ENCODE measurements at regions not wholly inside any gene's neighbourhood (a gene's known extent, or its start where the extent isn't known, plus 50 kb on each side); places are given as distances from the start of the nearest gene placed in this dataset.
"Not testable (repeated sequence)": the region's sequence is repeated elsewhere in the genome, so short reads cannot be mapped to it uniquely, and the experiment has no call there.

- DNase-seq (ENCODE audit: low spot score) = peak; percentile 47
Observed at GRCh38 chr1:100597061-100597741, 59.3 kb downstream of the GPR88 start.

- no peak for DNase-seq (ENCODE audit: low spot score)
Observed at GRCh38 chr1:100597784-100598183, 59.8 kb downstream of the GPR88 start.

GRCh38 chr1:100600377-100600776 is 62.4 kb downstream of the GPR88 start:
- not testable (repeated sequence) for DNase-seq (ENCODE audit: low spot score)

GRCh38 chr1:100602028-100602427 is 64.1 kb downstream of the GPR88 start:
- not testable (repeated sequence) for DNase-seq (ENCODE audit: low spot score)

GRCh38 chr1:100604372-100604771 is 66.4 kb downstream of the GPR88 start:
- no peak for DNase-seq (ENCODE audit: low spot score)

GRCh38 chr1:100606438-100606837 is 68.5 kb downstream of the GPR88 start:
- peak; percentile 50 for DNase-seq (ENCODE audit: low spot score)

- DNase-seq (ENCODE audit: low spot score) = no peak
Observed at GRCh38 chr1:100607628-100608240, 69.8 kb downstream of the GPR88 start.

- no peak for DNase-seq (ENCODE audit: low spot score)
Observed at GRCh38 chr1:100609849-100610248, 71.9 kb downstream of the GPR88 start.

- DNase-seq (ENCODE audit: low spot score) = no peak
Observed at GRCh38 chr1:100611086-100611485, 73.1 kb downstream of the GPR88 start.

- no peak for DNase-seq (ENCODE audit: low spot score)
Observed at GRCh38 chr1:100612540-100612939, 74.6 kb downstream of the GPR88 start.

- no peak for DNase-seq (ENCODE audit: low spot score)
Observed at GRCh38 chr1:100613817-100614559, 76.0 kb downstream of the GPR88 start.

- DNase-seq (ENCODE audit: low spot score) = no peak
Observed at GRCh38 chr1:100614570-100614969, 76.6 kb downstream of the GPR88 start.

- no peak for DNase-seq (ENCODE audit: low spot score)
Observed at GRCh38 chr1:100615686-100616085, 77.7 kb downstream of the GPR88 start.

- no peak for DNase-seq (ENCODE audit: low spot score)
Observed at GRCh38 chr1:100616121-100616621, 78.2 kb downstream of the GPR88 start.

GRCh38 chr1:100622037-100622436 is 84.1 kb downstream of the GPR88 start:
- DNase-seq (ENCODE audit: low spot score) = peak; percentile 71

- no peak for DNase-seq (ENCODE audit: low spot score)
Observed at GRCh38 chr1:100622506-100622905, 84.6 kb downstream of the GPR88 start.

- peak; percentile 14 for DNase-seq (ENCODE audit: low spot score)
Observed at GRCh38 chr1:100622966-100623762, 85.2 kb downstream of the GPR88 start.

- DNase-seq (ENCODE audit: low spot score) = no peak
Observed at GRCh38 chr1:100624886-100625610, 87.1 kb downstream of the GPR88 start.

GRCh38 chr1:100626397-100626796 is 88.5 kb downstream of the GPR88 start:
- no peak for DNase-seq (ENCODE audit: low spot score)

- DNase-seq (ENCODE audit: low spot score) = peak; percentile 33
Observed at GRCh38 chr1:100627054-100627716, 89.2 kb downstream of the GPR88 start.

- DNase-seq (ENCODE audit: low spot score) = no peak
Observed at GRCh38 chr1:100627936-100628335, 90.0 kb downstream of the GPR88 start.

Data from AG08396 (cell line).